H1 (cell line): ENCODE measurements at regions not wholly inside any gene's neighbourhood (a gene's known extent, or its start where the extent isn't known, plus 50 kb on each side); places are given as distances from the start of the nearest gene placed in this dataset.

Experiments used
- CHD7 ChIP-seq: fragments of 300-600 bp; sonication (generic); IDR thresholded peaks from 2 replicates; pipeline ENCODE4 v1.7.1; 2012; ENCODE audit warnings: low read length, moderate library complexity, mild to moderate bottlenecking, inconsistent platforms; ENCODE audit not compliant: insufficient replicate concordance
- TF ChIP-seq, protein P1 (sequence below): IDR thresholded peaks from 2 replicates; pipeline ENCODE4 v1.6.1; 2012; ENCODE audit warnings: low read length, inconsistent platforms

DNA sequence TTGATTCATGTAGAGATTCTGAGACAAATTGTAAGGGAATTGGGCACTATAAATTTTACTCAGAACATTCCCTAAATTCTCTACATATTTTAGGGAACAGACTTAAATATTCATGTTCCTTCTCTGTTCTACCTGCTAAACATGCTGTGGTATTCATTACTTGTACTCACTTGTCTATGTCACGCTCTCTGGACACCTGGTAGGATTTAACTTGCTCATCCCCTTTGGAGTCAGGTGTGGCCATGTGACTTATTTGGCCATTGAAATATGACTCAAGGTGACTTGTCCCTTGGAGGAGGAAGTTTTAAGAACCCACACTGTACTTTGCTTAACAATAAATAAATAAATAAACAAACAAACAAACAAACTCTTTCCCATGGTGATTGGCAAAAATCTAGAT is 2258.8 kb upstream of the WWC1 start (continued):
- no peak for TF ChIP-seq CHD7
- TF ChIP-seq, protein P1, sequence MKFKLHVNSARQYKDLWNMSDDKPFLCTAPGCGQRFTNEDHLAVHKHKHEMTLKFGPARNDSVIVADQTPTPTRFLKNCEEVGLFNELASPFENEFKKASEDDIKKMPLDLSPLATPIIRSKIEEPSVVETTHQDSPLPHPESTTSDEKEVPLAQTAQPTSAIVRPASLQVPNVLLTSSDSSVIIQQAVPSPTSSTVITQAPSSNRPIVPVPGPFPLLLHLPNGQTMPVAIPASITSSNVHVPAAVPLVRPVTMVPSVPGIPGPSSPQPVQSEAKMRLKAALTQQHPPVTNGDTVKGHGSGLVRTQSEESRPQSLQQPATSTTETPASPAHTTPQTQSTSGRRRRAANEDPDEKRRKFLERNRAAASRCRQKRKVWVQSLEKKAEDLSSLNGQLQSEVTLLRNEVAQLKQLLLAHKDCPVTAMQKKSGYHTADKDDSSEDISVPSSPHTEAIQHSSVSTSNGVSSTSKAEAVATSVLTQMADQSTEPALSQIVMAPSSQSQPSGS: no peak
